ENCODE measurements at regions not wholly inside any gene's neighbourhood (a gene's known extent, or its start where the extent isn't known, plus 50 kb on each side); places are given as distances from the start of the nearest gene placed in this dataset.

GRCh38 chr4:170538821-170539473 is 449.2 kb upstream of the AADAT start:
- TF ChIP-seq CTCF (IDR thresholded peaks at IDR 0.05; ENCODE audit: insufficient read depth, low read length) = no peak
- TF ChIP-seq SPI1 (IDR thresholded peaks at IDR 0.05; ENCODE audit: borderline replicate concordance, low read depth) = no peak
- no peak for TF ChIP-seq REST (IDR thresholded peaks at IDR 0.05; ENCODE audit: insufficient replicate concordance, low read depth)
- no peak for TF ChIP-seq GABPA (IDR thresholded peaks at IDR 0.05; ENCODE audit: low read depth)
- H3K27me3 ChIP-seq (ENCODE audit: insufficient read depth, poor library complexity, severe bottlenecking) = no peaks in the 10 kb centered on the region
- no peak for DNase-seq (ENCODE audit: low read depth in 1 of 2, low spot score in 1 of 2)
- H3K4me3 ChIP-seq (replicated peaks; ENCODE audit: insufficient read depth, low read length) = no peak overlapping the region
- no peak overlapping the region for H3K27ac ChIP-seq (replicated peaks)

GRCh38 chr4:170529748-170530722 is 440.3 kb upstream of the AADAT start:
- H3K27me3 ChIP-seq (ENCODE audit: insufficient read depth, poor library complexity, severe bottlenecking) = no peaks in the 10 kb centered on the region
- no peak overlapping the region for H3K27ac ChIP-seq (replicated peaks)
- no peak for TF ChIP-seq CTCF (IDR thresholded peaks at IDR 0.05; ENCODE audit: insufficient read depth, low read length)
- no peak overlapping the region for H3K4me3 ChIP-seq (replicated peaks; ENCODE audit: insufficient read depth, low read length)
- no peak for DNase-seq (ENCODE audit: low read depth in 1 of 2, low spot score in 1 of 2)

- Histone ChIP-seq H3K4me3 (replicated peaks; ENCODE audit: insufficient read depth, low read length) (no peak overlapping the region), H3K27ac (replicated peaks) (no peak overlapping the region), H3K27me3 (ENCODE audit: insufficient read depth, poor library complexity, severe bottlenecking) (no peaks in the 10 kb centered on the region)
- DNase-seq (ENCODE audit: low read depth in 1 of 2, low spot score in 1 of 2) = no peak
- TF ChIP-seq SPI1 (IDR thresholded peaks at IDR 0.05; ENCODE audit: borderline replicate concordance, low read depth) (no peak), REST (IDR thresholded peaks at IDR 0.05; ENCODE audit: insufficient replicate concordance, low read depth) (no peak), POLR2AphosphoS5 (IDR thresholded peaks at IDR 0.05; ENCODE audit: low read depth) (no peak), GABPA (IDR thresholded peaks at IDR 0.05; ENCODE audit: low read depth) (no peak), CTCF (IDR thresholded peaks at IDR 0.05; ENCODE audit: insufficient read depth, low read length) (no peak)
These were observed 436.7 kb upstream of the AADAT start for GRCh38 chr4:170526471-170526870.

Measured in HL-60 (cell line).